DOHH2 (cell line): ENCODE measurements at regions not wholly inside any gene's neighbourhood (a gene's known extent, or its start where the extent isn't known, plus 50 kb on each side); places are given as distances from the start of the nearest gene placed in this dataset.

ENCODE experiments used
- H3F3A ChIP-seq: fragments of 200-600 bp; sonication (generic), shearing (Covaris generic); 2 replicates; pipeline ENCODE4 v1.6.0; 2016; ENCODE audit warnings: antibody characterized with exemption, mild to moderate bottlenecking; ENCODE audit not compliant: control insufficient read depth, insufficient read depth
- H3K27ac ChIP-seq: fragments of 200-600 bp; sonication (generic); 2 replicates; pipeline ENCODE4 v1.5.1; 2014; ENCODE audit warnings: low read depth, mild to moderate bottlenecking, low read length, moderate library complexity
- H3K27me3 ChIP-seq: fragments of 200-600 bp; sonication (generic); 2 replicates; pipeline ENCODE4 v1.6.1; 2014; ENCODE audit warnings: mild to moderate bottlenecking, low read length, mixed read lengths; ENCODE audit not compliant: control insufficient read depth
- H3K36me3 ChIP-seq: fragments of 200-600 bp; sonication (generic); 2 replicates; pipeline ENCODE4 v1.6.1; 2014; ENCODE audit warnings: mild to moderate bottlenecking, low read length, moderate library complexity, mixed read lengths; ENCODE audit not compliant: control insufficient read depth
- H3K4me1 ChIP-seq: fragments of 200-600 bp; sonication (generic); 2 replicates; pipeline ENCODE4 v1.6.1; 2014; ENCODE audit warnings: mild to moderate bottlenecking, low read length, mixed read lengths; ENCODE audit not compliant: control insufficient read depth
- H3K4me2 ChIP-seq: fragments of 200-600 bp; sonication (generic); 2 replicates; pipeline ENCODE4 v1.6.0; 2014; ENCODE audit warnings: mild to moderate bottlenecking, low read length, moderate library complexity
- H3K4me3 ChIP-seq: fragments of 200-600 bp; sonication (generic); 2 replicates; pipeline ENCODE4 v1.5.1; 2014; ENCODE audit warnings: mild to moderate bottlenecking, low read length, mixed read lengths
- H3K79me2 ChIP-seq: fragments of 200-600 bp; sonication (generic); 2 replicates; pipeline ENCODE4 v1.6.1; 2014; ENCODE audit warnings: mild to moderate bottlenecking, low read length, mixed read lengths; ENCODE audit not compliant: control insufficient read depth
- H3K9me2 ChIP-seq: fragments of 200-600 bp; sonication (generic); replicated peaks from 2 replicates; pipeline ENCODE4 v1.6.1; 2014; ENCODE audit warnings: mild to moderate bottlenecking, low read length, mixed read lengths; ENCODE audit not compliant: control insufficient read depth
- H3K9me3 ChIP-seq: fragments of 200-600 bp; sonication (generic); 2 replicates; pipeline ENCODE4 v1.6.1; 2014; ENCODE audit warnings: antibody characterized with exemption, low read length, mixed read lengths; ENCODE audit not compliant: control insufficient read depth, insufficient read depth
- H4K20me1 ChIP-seq: fragments of 200-600 bp; sonication (generic); 2 replicates; pipeline ENCODE4 v1.6.0; 2014; ENCODE audit warnings: low read depth, mild to moderate bottlenecking, antibody characterized with exemption, low read length, moderate library complexity; ENCODE audit not compliant: control insufficient read depth, insufficient read depth
- EZH2phosphoT487 ChIP-seq: fragments of 200-600 bp; sonication (generic); IDR thresholded peaks from 2 replicates; pipeline ENCODE4 v1.6.1; 2017; ENCODE audit warnings: borderline replicate concordance, mild to moderate bottlenecking, antibody characterized with exemption, low read length, moderate library complexity, mixed read lengths
- TF ChIP-seq, protein P1 (sequence below): fragments of 200-600 bp; sonication (generic); IDR thresholded peaks from one replicate; pipeline ENCODE4 v1.5.1; 2014; ENCODE audit warnings: antibody characterized with exemption, mild to moderate bottlenecking, low read depth, low read length; ENCODE audit not compliant: poor library complexity, severe bottlenecking

DNA sequence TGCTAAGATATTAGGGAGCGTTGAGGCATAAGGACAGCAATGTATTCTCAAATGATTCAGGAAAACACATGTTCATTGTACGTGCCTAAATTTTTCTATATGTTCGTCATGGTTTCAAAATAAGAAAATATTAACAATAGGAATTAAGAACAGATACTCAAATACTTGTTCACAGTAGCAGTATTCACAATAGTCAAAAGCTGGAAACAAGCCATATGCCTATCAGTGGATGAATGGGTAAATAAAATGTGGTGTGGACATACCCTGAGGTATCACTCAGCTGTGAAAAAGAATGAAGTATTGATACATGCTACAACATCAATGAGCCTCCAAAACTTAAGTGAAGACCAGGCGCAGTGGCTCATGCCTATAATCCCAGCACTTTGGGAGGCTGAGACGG lies 84.7 kb upstream of the PTER start:
- TF ChIP-seq, protein P1, sequence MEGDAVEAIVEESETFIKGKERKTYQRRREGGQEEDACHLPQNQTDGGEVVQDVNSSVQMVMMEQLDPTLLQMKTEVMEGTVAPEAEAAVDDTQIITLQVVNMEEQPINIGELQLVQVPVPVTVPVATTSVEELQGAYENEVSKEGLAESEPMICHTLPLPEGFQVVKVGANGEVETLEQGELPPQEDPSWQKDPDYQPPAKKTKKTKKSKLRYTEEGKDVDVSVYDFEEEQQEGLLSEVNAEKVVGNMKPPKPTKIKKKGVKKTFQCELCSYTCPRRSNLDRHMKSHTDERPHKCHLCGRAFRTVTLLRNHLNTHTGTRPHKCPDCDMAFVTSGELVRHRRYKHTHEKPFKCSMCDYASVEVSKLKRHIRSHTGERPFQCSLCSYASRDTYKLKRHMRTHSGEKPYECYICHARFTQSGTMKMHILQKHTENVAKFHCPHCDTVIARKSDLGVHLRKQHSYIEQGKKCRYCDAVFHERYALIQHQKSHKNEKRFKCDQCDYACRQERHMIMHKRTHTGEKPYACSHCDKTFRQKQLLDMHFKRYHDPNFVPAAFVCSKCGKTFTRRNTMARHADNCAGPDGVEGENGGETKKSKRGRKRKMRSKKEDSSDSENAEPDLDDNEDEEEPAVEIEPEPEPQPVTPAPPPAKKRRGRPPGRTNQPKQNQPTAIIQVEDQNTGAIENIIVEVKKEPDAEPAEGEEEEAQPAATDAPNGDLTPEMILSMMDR: no peak
- TF ChIP-seq EZH2phosphoT487: no peak
- no peaks in the 10 kb centered on the region for H3K36me3 ChIP-seq
- H3K27ac ChIP-seq: no peak overlapping the region
- no peak overlapping the region for H3K4me2 ChIP-seq
- H4K20me1 ChIP-seq: no peaks in the 10 kb centered on the region
- H3K9me2 ChIP-seq: no peaks in the 10 kb centered on the region
- H3K4me3 ChIP-seq: no peak overlapping the region
- no peaks in the 10 kb centered on the region for H3K9me3 ChIP-seq
- no peaks in the 10 kb centered on the region for H3K4me1 ChIP-seq
- H3K27me3 ChIP-seq: no peaks in the 10 kb centered on the region
- H3F3A ChIP-seq: no peaks in the 10 kb centered on the region
- H3K79me2 ChIP-seq: no peaks in the 10 kb centered on the region

- TF ChIP-seq, protein P1: no peak
- no peak for TF ChIP-seq EZH2phosphoT487
- no peaks in the 10 kb centered on the region for H3K9me3 ChIP-seq
- H3F3A ChIP-seq: no peaks in the 10 kb centered on the region
- H3K27ac ChIP-seq: no peak overlapping the region
- no peak overlapping the region for H3K4me2 ChIP-seq
- no peaks in the 10 kb centered on the region for H4K20me1 ChIP-seq
- no peaks in the 10 kb centered on the region for H3K9me2 ChIP-seq
- H3K27me3 ChIP-seq: no peaks in the 10 kb centered on the region
- H3K36me3 ChIP-seq: no peaks in the 10 kb centered on the region
- no peak overlapping the region for H3K4me3 ChIP-seq
- no peaks in the 10 kb centered on the region for H3K4me1 ChIP-seq
- no peaks in the 10 kb centered on the region for H3K79me2 ChIP-seq
These were observed 76.8 kb upstream of the PTER start for GRCh38 chr10:16360001-16360400.

DNA sequence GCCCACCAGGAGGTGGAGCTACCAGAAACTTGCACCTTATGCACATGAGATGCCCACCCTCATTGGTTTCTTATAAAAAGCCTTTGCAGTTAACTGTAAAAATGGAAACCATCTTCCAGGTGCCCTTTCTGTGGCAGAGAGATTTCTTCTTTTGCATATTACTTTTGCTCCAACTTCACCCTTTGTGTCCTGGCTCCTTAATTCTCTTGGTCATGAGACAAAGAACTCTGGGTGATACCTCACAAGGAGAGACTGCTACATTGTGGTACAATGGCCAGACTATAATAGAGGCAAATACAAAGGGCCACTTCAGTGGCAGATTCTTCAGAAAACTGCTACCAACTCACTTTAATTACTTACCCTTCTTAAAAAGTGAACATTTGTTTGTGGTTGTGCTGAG lies 76.4 kb upstream of the PTER start:
- no peak for TF ChIP-seq EZH2phosphoT487
- TF ChIP-seq, protein P1: no peak
- Histone ChIP-seq H3F3A (no peaks in the 10 kb centered on the region), H3K4me2 (no peak overlapping the region), H4K20me1 (no peaks in the 10 kb centered on the region), H3K9me2 (no peaks in the 10 kb centered on the region), H3K27ac (no peak overlapping the region), H3K9me3 (no peaks in the 10 kb centered on the region), H3K27me3 (no peaks in the 10 kb centered on the region), H3K4me1 (no peaks in the 10 kb centered on the region), H3K4me3 (no peak overlapping the region), H3K36me3 (no peaks in the 10 kb centered on the region), H3K79me2 (no peaks in the 10 kb centered on the region)

- H3K9me2 ChIP-seq: no peaks in the 10 kb centered on the region
- H3K4me3 ChIP-seq: no peak overlapping the region
- H3K79me2 ChIP-seq: no peaks in the 10 kb centered on the region
- H3K36me3 ChIP-seq: no peaks in the 10 kb centered on the region
- no peak for TF ChIP-seq EZH2phosphoT487
- TF ChIP-seq, protein P1: no peak
- no peak overlapping the region for H3K4me2 ChIP-seq
- no peaks in the 10 kb centered on the region for H3F3A ChIP-seq
- H4K20me1 ChIP-seq: no peaks in the 10 kb centered on the region
- no peak overlapping the region for H3K27ac ChIP-seq
- H3K9me3 ChIP-seq: no peaks in the 10 kb centered on the region
- no peaks in the 10 kb centered on the region for H3K4me1 ChIP-seq
- no peaks in the 10 kb centered on the region for H3K27me3 ChIP-seq
These were observed 75.7 kb upstream of the PTER start for GRCh38 chr10:16361086-16361485.
